SK-N-DZ (cell line): ENCODE measurements at regions not wholly inside any gene's neighbourhood (a gene's known extent, or its start where the extent isn't known, plus 50 kb on each side); places are given as distances from the start of the nearest gene placed in this dataset.

Experiments used
- DNase-seq: peaks from one replicate; pipeline ENCODE4 v3.0.0-alpha.2; 2015; ENCODE audit warnings: low spot score

- DNase-seq, result peak; percentile 82
These were observed 228.1 kb downstream of the RBM43 start for GRCh38 chr2:151033271-151034248.

DNA sequence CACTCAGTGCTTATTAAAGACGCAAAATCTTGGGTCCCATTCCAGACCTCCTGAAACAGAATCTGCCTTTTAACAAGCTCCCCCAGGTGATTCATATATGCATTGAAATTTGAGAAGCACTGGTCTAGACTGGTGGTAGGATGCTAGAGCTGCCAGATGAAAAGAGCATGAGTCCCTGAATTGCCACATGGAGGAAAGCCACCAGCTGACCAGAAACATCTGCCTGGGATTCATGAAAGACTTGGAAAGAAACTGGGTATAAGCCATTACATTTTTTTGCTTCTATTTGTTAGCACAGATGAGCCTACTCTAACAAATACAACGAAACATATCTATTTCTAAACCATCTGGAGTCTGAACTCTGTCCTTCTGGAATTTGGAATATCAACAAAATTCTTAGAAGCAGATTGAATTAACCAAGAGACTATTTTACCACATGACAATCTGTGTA, 228.9 kb downstream of the RBM43 start:
- peak; percentile 8 for DNase-seq

- no peak for DNase-seq
These were observed 230.9 kb downstream of the RBM43 start for GRCh38 chr2:151030663-151031230.

DNA sequence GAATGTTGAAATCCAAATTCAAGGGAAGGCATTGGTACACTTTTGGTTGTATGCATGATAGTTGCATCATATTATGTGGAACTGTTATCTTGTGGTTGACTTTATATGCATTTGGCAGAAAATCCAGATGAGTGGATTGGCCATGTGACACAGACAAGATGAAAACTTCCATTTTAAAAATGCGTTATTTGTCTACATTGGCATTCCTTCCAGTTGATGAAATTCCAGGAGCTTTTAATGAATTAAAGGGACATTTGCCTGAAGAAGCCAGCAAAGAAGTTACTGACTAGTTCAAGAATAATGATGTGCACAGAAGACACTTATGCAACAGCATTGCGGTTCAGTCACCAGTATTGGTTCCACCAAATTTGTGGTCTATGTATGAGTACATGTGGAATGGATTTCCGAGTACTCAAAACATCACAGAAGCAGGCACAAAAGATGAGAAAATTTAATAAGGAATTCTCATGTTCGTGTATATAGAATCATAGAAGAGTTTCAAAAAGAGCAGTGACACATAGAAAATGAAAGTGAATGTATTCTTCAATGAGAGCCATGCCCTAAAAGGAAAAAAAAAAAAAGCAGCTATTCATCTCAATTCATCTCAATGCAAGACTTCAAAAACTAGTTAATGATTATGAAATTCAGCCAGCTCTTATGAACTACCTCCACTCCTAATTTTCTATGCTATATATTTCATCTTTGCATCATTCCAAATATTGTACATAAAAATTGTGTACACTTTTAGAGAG, 232.1 kb downstream of the RBM43 start:
- DNase-seq, result no peak

- DNase-seq, result no peak
These were observed 232.9 kb downstream of the RBM43 start for GRCh38 chr2:151028691-151029176.

DNA sequence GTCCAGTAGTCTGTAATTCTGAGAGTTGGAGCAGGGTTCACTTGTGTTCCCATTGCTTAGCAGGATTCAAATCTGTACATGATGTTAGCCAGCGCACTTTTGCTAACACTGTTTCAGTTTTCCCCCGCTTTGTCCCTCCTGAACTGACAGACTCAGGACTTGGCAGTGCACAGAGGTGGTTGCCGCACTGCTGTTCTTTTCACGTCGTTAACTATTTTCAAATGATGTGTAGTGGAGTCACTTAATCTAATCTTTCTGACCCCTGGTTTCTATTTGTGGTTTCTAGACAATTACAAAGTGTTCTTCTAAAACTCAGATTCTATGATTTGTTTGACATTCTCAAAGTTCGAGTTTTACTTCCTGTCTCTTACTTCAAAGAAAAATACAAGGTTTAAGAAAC, 234.5 kb downstream of the RBM43 start:
- DNase-seq, result no peak

GRCh38 chr2:151025816-151026215, 235.8 kb downstream of the RBM43 start:
- DNase-seq, result no peak

- DNase-seq, result no peak
These were observed 236.9 kb downstream of the RBM43 start for GRCh38 chr2:151024696-151025251.

GRCh38 chr2:151021747-151022452, 239.8 kb downstream of the RBM43 start:
- DNase-seq, result no peak

DNA sequence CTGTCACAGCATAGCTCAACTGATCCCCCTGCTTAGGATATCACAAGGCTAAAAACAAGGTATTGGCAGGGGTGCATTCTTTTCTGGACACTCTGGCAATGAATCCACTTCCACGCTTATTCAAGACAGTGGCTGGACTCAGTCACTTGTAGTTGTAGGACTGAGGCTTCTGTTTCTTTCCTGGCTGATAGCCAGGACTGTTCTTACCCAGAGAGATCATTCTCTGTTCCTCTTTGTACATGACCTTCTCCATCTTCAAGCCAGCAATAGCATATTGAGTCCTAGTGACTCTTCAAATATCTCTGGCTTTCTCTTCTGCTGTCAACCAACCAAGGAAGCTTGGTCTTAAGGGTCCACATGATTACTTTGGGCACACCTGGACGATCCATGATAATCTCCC, 241.3 kb downstream of the RBM43 start:
- no peak for DNase-seq

- DNase-seq, result no peak
These were observed 252.1 kb downstream of the RBM43 start for GRCh38 chr2:151009437-151010175.

GRCh38 chr2:151007365-151007764, 254.3 kb downstream of the RBM43 start:
- no peak for DNase-seq

GRCh38 chr2:151002959-151003600, 258.6 kb downstream of the RBM43 start:
- DNase-seq, result no peak

DNA sequence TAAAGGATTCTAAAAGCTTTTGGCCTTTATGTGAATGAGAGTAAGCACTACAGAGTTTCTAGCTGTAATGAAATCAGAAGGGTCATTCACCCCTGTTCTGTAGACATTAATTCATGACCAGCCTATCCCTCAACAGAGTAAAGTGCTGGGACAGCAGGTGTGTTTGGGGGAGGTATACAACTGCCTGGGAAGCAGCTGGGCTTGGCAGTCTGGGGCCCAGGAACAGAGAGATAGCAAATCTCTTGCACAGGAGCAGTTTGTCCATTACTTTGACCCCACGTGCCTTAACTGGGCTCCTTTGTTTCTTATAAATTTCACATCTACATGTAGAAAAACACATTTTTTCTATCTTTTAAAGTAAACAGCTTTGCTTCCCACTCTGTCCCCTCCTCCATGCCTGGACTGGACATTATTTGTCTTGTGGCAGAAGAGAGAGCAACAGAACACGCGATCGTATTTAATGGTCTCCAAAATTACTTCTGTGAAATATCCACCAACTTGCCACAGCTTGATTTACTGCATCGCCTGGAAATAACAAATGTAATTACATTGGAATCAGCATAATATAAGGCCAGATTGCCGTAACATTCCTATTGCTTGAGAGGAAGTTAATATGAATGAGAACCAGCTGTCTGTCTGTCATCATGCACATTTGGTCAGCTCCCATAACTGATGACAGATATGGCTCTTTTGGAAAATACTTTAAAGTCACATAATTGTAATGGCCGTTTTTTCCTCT, 263.8 kb downstream of the RBM43 start:
- peak; percentile 91 for DNase-seq

- peak; percentile 75 for DNase-seq
These were observed 264.6 kb downstream of the RBM43 start for GRCh38 chr2:150997066-150997465.

DNA sequence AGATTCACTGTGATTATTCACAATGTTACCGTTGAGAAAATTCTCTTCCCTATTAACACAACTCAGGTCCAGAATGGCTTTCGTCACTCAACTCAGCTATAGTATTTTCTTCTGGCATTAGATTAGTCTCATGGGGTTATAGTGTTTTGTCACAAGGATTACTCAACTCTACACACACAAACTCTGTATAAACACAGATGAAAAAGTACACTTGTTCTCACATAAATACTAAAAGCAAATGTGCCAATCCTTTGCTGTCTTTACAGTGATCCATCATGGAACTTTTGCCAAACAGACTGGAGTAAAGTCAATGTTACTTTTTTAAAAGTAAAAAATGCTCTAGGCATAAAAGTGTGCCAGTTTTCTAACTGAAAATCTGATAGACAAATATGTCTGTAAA, 267.6 kb downstream of the RBM43 start:
- DNase-seq, result no peak

DNA sequence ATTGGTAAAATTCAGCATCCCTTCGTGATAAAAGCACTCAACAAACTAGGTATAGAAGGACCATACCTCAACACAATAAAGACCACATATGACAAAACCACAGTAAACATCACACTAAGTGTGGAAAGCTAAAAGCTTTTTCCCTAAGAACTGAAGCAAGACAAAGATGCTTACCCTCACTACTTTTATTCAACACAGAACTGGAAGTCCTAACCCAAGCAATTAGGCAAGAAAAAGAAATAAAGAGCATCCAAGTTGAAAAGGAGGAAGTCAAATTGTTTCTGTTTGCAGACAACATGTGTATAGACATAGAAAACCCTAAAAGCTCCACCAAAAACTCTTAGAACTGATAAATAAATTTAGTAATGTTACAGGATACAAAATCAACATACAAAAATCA, 271.7 kb downstream of the RBM43 start:
- DNase-seq, result no peak

GRCh38 chr2:150985741-150986140, 275.9 kb downstream of the RBM43 start:
- DNase-seq, result no peak

GRCh38 chr2:150983314-150983897, 278.3 kb downstream of the RBM43 start:
- no peak for DNase-seq
